SK-N-SH treated with all-trans-retinoic acid at 6 μM for 48 hours (cell line): ENCODE measurements at regions not wholly inside any gene's neighbourhood (a gene's known extent, or its start where the extent isn't known, plus 50 kb on each side); places are given as distances from the start of the nearest gene placed in this dataset.

ENCODE experiments used
- RARB ChIP-seq: fragments of 250-450 bp; sonication (Bioruptor Pico); IDR thresholded peaks from 2 replicates; pipeline ENCODE4 v1.8.0; 2021; ENCODE audit warnings: mild to moderate bottlenecking, moderate library complexity
- ZNF70 ChIP-seq: fragments of 450-650 bp; formaldehyde crosslinking; IDR thresholded peaks from 2 replicates; pipeline ENCODE4 v1.5.0; 2020; ENCODE audit warnings: mild to moderate bottlenecking, moderate library complexity

DNA sequence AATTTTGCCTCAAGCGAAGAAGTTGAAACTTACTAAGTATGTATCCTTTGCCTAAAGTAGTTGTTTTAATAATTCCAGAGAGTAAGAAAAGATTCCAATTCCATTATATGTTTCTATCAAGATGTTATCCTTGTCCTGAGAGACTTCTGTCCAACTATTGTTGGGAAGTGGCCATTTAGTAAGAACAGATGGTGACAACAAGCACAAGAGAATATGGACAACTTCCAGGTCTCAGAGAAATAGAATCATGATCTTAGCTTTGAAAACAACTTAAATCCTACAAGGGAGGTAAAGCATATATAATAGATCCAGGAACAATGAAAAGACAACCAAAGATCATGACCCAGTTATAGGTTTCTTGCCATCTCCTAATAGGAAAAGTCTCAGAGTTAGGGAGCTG, 486.6 kb upstream of the PCDH10 start:
- no peak for TF ChIP-seq RARB (CRISPR knock-in tag)
- TF ChIP-seq ZNF70, result no peak
